Sigmoid colon (tissue), 4 donors: ENCODE measurements at regions not wholly inside any gene's neighbourhood (a gene's known extent, or its start where the extent isn't known, plus 50 kb on each side); places are given as distances from the start of the nearest gene placed in this dataset.

Experiments
- CTCF ChIP-seq, 4 experiments: fragments of 450-650 bp in 3 of 4; fragments of 200-600 bp in 1 of 4; IDR thresholded peaks; one replicate each; pipeline ENCODE4 v1.5.1; 2016 to 2019; ENCODE audit warnings: antibody characterized with exemption in 4 of 4, mild to moderate bottlenecking in 3 of 4, moderate library complexity in 2 of 4
- POLR2A ChIP-seq, 2 donors: fragments of 450-650 bp; IDR thresholded peaks; one replicate each; pipeline ENCODE4 v1.6.1; 2016; ENCODE audit warnings: antibody characterized with exemption in 2 of 2, mild to moderate bottlenecking in 2 of 2, moderate library complexity in 2 of 2
- POLR2AphosphoS5 ChIP-seq, 4 donors: sonication (generic); formaldehyde crosslinking; IDR thresholded peaks; one replicate each; pipeline ENCODE4 v1.6.1; 2017; ENCODE audit warnings: antibody characterized with exemption in 4 of 4

- TF ChIP-seq CTCF (IDR thresholded peaks at IDR 0.05) (no peak), POLR2AphosphoS5 (IDR thresholded peaks at IDR 0.05) (no peak), POLR2A (IDR thresholded peaks at IDR 0.05) (no peak)
These were observed 289.1 kb downstream of the ZNF516 start for GRCh38 chr18:76205906-76206305.
